GM12873 (cell line): ENCODE measurements at regions not wholly inside any gene's neighbourhood (a gene's known extent, or its start where the extent isn't known, plus 50 kb on each side); places are given as distances from the start of the nearest gene placed in this dataset.

Experiments used
- TF ChIP-seq, protein P1 (sequence below): IDR thresholded peaks from 2 replicates; pipeline ENCODE4 v1.5.1; 2012; ENCODE audit warnings: low read depth, mild to moderate bottlenecking, moderate library complexity, low read length, control low read depth; ENCODE audit not compliant: insufficient read depth; ENCODE audit errors: missing control alignments

GRCh38 chr6:67634199-67634598, 1000.9 kb upstream of the ADGRB3 start:
- TF ChIP-seq, protein P1, sequence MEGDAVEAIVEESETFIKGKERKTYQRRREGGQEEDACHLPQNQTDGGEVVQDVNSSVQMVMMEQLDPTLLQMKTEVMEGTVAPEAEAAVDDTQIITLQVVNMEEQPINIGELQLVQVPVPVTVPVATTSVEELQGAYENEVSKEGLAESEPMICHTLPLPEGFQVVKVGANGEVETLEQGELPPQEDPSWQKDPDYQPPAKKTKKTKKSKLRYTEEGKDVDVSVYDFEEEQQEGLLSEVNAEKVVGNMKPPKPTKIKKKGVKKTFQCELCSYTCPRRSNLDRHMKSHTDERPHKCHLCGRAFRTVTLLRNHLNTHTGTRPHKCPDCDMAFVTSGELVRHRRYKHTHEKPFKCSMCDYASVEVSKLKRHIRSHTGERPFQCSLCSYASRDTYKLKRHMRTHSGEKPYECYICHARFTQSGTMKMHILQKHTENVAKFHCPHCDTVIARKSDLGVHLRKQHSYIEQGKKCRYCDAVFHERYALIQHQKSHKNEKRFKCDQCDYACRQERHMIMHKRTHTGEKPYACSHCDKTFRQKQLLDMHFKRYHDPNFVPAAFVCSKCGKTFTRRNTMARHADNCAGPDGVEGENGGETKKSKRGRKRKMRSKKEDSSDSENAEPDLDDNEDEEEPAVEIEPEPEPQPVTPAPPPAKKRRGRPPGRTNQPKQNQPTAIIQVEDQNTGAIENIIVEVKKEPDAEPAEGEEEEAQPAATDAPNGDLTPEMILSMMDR, result no peak

GRCh38 chr6:67633058-67633457, 1002.0 kb upstream of the ADGRB3 start:
- TF ChIP-seq, protein P1, result no peak

- TF ChIP-seq, protein P1, result no peak
Observed at GRCh38 chr6:67630146-67630545, 1004.9 kb upstream of the ADGRB3 start.

DNA sequence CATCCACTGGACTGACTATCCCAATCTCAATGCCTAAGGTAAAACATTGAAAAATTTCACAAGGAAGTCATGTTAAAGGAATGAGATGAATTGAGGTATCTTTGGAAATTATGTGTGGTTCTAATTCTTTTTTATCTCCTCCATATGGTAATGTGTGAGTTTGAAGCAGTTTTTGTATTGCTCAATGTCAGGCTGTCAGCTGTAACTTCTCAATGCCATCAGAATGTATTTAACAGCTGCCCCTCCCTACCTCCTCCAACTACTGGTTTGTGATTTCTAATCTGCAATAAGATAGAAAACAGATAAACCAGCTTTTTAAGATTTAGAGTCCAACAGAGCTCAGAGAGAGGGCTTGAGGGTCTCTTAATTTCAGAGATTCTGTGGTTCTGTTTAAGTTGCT, 1005.8 kb upstream of the ADGRB3 start:
- TF ChIP-seq, protein P1, result no peak

DNA sequence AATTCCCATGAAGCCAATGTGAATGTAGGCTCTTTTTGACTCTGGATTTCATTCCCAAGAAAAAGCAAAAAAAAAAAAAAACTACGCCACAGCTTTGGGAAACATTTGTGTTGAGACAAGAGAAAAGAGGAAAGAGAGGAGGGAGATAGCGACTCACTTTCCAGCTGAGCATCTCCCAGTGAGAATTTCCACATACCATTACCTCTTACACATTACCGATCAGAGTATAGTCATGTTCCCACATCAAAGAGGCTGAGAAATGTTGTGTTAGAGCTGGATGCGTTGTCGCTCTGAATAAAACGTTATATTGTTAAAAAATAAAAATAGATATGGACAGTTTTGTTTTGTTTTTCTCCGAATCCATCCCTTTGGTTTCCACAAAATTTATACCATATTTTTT, 1019.3 kb upstream of the ADGRB3 start:
- TF ChIP-seq, protein P1, result no peak

- TF ChIP-seq, protein P1, result no peak
Observed at GRCh38 chr6:67608099-67608749, 1026.9 kb upstream of the ADGRB3 start.

- TF ChIP-seq, protein P1, result no peak
Observed at GRCh38 chr6:67606906-67607828, 1027.9 kb upstream of the ADGRB3 start.
